Nephron (organoid): ENCODE measurements at regions not wholly inside any gene's neighbourhood (a gene's known extent, or its start where the extent isn't known, plus 50 kb on each side); places are given as distances from the start of the nearest gene placed in this dataset.
"Not testable (repeated sequence)": the region's sequence is repeated elsewhere in the genome, so short reads cannot be mapped to it uniquely, and the experiment has no call there.

Experiments used
- H3K27ac Mint-ChIP-seq, 3 experiments: 2 replicates each; pipeline ENCODE4 v1.8.0; 2020; ENCODE audit warnings: mixed read lengths in 3 of 3, mild to moderate bottlenecking in 2 of 3, moderate library complexity in 1 of 3
- H3K27me3 Mint-ChIP-seq: 2 replicates; pipeline ENCODE4 v1.8.0; 2021; ENCODE audit warnings: low read depth, mild to moderate bottlenecking, moderate library complexity, mixed read lengths
- H3K36me3 Mint-ChIP-seq: 2 replicates; pipeline ENCODE4 v1.8.0; 2020; ENCODE audit warnings: low read depth, mixed read lengths
- H3K4me1 Mint-ChIP-seq: 2 replicates; pipeline ENCODE4 v1.8.0; 2020; ENCODE audit warnings: mixed read lengths
- H3K4me3 Mint-ChIP-seq, 3 experiments: 2 replicates each; pipeline ENCODE4 v1.8.0; 2020; ENCODE audit warnings: mild to moderate bottlenecking in 3 of 3, mixed read lengths in 3 of 3, moderate library complexity in 2 of 3
- H3K9me3 Mint-ChIP-seq: 2 replicates; pipeline ENCODE4 v1.8.0; 2020; ENCODE audit warnings: mixed read lengths
- CTCF ChIP-seq, 3 experiments: fragments of 200-600 bp; sonication (generic); IDR thresholded peaks; one replicate each; pipeline ENCODE4 v1.5.0; 2021; ENCODE audit warnings: antibody characterized with exemption in 3 of 3; ENCODE audit not compliant: unreplicated experiment in 3 of 3

DNA sequence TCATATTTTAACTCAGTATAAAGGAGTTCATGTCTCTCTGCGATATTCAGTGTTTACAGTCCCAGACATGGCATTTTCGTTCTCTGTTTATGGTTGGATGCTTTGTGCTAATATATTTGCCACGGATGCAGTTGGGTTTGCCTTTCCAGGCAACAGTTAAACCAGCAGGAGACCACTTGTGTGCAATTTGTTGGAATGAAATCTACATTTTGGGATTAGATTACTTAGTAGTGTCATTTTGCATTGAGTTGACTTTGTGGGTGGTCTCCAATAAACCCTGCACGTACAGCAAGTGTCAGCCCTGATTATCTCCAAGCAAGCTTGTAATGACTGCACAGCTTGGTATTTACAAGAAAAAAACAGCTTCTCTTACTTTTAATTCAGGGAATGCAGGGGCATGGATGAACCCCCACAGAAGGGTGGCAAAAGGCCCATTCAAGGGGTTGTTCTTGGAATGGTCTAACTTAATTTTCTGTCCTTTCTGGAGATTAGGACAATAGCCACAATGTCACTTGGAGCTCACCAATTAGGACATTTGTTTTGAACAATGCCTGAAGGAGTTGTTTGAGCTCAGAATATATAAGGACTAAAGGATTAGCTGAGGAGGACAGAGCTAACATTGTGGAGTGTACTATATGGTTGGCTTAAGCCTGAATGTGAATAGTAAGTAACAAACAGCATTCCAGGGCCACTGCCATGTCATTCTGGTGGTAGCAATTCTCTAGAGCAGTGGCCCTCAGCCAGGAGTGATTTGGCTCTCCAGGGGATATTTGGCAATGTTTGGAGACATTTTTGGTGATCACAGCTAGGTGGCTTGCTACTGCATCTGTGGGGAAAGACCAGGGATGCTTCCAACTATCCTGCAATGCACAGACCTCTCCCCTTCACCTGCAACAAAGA lies 121.5 kb downstream of the SLC4A3 start:
- Mint-ChIP-seq H3K27me3 (peaks cover 7% of the 10 kb centered on the region), H3K4me1 (peaks cover 24% of the 10 kb centered on the region), H3K36me3 (peaks cover 4% of the 10 kb centered on the region), H3K27ac (peak overlapping the region in 1 of 3 experiments; percentile 34), H3K9me3 (peaks cover 2% of the 10 kb centered on the region), H3K4me3 (no peak overlapping the region)
- no peak for TF ChIP-seq CTCF (IDR thresholded peaks at IDR 0.05; ENCODE audit: unreplicated experiment in 3 of 3)

DNA sequence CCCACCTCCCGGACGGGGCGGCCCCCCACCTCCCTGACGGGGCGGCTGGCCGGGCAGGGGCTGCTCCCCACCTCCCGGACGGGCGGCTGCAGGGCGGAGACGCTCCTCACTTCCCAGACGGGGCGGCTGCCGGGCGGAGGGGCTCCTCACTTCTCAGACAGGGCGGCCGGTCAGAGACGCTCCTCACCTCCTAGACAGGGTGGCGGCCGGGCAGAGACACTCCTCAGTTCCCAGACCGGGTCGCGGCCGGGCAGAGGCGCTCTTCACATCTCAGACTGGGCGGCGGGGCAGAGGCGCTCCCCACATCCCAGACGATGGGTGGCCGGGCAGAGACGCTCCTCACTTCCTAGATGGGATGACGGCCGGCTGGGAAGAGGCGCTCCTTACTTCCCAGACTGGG lies 123.7 kb downstream of the SLC4A3 start:
- H3K36me3 Mint-ChIP-seq, H3K27ac Mint-ChIP-seq, H3K4me3 Mint-ChIP-seq: not testable (repeated sequence)
- H3K4me1 Mint-ChIP-seq: peaks cover 31% of the 10 kb centered on the region
- H3K9me3 Mint-ChIP-seq: peaks cover 11% of the 10 kb centered on the region
- H3K27me3 Mint-ChIP-seq: peaks cover 11% of the 10 kb centered on the region

DNA sequence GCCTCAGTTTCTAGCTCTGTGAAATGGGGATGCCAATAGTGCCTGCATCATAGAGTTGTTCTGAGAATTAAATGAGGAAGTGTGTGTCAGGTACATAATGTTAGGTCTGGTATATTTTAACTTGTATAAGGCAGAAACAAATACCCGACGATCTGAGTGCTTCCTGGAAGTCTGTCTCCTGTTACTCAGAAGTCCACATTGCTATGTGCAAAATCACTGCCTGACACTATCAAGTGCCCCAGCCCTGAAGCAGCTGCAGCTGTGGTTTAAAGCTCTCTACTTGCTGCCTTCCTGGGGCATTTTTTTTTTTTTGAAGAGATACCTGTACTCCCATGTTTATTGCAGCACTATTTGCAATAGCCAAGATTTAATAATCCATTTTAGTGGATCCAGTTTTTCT lies 125.3 kb downstream of the SLC4A3 start:
- TF ChIP-seq CTCF (IDR thresholded peaks at IDR 0.05; ENCODE audit: unreplicated experiment in 3 of 3): no peak
- Mint-ChIP-seq H3K9me3 (peaks cover 18% of the 10 kb centered on the region), H3K4me1 (peaks cover 31% of the 10 kb centered on the region), H3K4me3 (no peak overlapping the region), H3K27ac (peak overlapping the region in 2 of 3 experiments; percentile 2 to 3), H3K36me3 (peaks cover 4% of the 10 kb centered on the region), H3K27me3 (peaks cover 14% of the 10 kb centered on the region)

DNA sequence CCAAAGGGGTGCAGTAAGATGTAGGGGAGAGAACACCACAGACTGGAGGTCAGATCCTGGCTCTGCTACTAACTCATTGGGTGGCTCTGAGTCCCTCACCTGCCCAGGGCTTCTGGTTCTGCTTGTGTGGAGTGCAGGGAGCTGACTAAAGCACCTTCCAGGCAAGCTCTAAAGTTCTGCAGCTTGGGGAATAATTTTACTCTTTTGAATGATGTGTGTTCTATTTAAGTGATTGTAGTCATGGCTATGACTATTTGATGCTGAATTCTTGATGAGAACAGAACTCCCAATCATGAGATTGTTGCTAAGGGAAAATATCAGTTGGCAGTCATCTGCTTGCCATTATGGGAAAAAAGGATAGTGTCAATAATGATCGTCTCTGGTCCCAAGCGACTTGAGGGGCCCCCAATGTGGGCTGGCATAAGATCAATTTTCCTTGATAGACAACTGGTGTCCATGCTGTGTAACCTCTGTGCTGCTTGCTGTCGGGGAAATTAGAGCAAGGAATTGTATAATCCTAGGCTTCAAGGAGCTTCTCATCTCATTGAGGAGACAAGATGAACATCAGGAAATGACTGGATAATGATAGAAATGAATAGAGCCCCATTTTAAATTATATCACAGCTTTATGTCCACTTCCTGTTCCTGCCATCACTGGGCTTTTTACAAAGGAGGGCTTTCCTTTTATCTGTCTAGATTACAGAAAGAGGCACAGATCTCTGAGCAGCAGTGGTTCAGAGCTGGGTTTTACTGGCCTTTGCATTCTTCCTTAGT lies 131.7 kb downstream of the SLC4A3 start:
- peaks cover 13% of the 10 kb centered on the region for H3K4me1 Mint-ChIP-seq
- peak overlapping the region in 1 of 3 experiments; percentile 2 for H3K27ac Mint-ChIP-seq
- H3K27me3 Mint-ChIP-seq: peaks cover 23% of the 10 kb centered on the region
- no peak for TF ChIP-seq CTCF (IDR thresholded peaks at IDR 0.05; ENCODE audit: unreplicated experiment in 3 of 3)
- H3K9me3 Mint-ChIP-seq: peaks cover 15% of the 10 kb centered on the region
- no peaks in the 10 kb centered on the region for H3K36me3 Mint-ChIP-seq
- no peak overlapping the region for H3K4me3 Mint-ChIP-seq

GRCh38 chr2:219759801-219760200 lies 132.4 kb downstream of the SLC4A3 start:
- TF ChIP-seq CTCF (IDR thresholded peaks at IDR 0.05; ENCODE audit: unreplicated experiment in 3 of 3): no peak
- H3K27ac Mint-ChIP-seq: no peak overlapping the region
- H3K36me3 Mint-ChIP-seq: no peaks in the 10 kb centered on the region
- H3K4me1 Mint-ChIP-seq: peaks cover 7% of the 10 kb centered on the region
- H3K4me3 Mint-ChIP-seq: no peak overlapping the region
- peaks cover 11% of the 10 kb centered on the region for H3K9me3 Mint-ChIP-seq
- peaks cover 19% of the 10 kb centered on the region for H3K27me3 Mint-ChIP-seq

DNA sequence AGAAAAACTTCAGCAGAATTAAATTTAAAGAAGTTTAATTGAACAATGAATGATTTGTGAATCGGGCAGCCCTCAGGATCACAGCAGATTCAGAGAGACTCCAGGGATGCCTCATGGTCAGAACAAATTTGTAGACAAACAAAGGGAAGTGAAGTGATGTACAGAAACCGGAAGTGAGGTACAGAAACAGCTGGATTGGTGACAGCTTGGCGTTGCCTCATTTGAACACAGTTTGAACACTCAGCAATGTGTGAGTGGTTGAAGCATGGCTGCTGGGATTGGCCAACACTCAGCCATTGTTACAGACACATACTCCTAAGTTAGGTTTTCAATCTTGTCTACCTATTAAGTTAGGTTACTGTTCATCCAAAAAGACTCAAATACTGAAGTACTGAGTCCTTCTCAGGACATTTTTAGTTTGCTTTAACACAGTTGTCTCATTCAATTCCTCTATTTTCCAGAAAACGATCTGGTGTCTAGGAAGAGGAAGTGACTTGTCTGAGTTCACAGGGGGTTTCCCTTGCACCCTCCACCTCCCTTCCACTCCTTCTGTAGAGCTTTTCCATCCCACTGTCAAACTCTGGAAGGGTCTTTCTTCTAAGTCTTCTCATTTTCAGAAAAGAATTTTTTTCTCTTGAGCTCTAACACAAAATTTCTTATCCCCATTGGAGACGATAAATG lies 137.9 kb downstream of the SLC4A3 start:
- Mint-ChIP-seq H3K4me3 (no peak overlapping the region), H3K9me3 (peaks cover 6% of the 10 kb centered on the region)

More for the DNA sequence above, 137.9 kb downstream of the SLC4A3 start:
- Mint-ChIP-seq H3K27ac (peak overlapping the region in 1 of 3 experiments; percentile 56), H3K27me3 (peaks cover 17% of the 10 kb centered on the region), H3K4me1 (peaks cover 32% of the 10 kb centered on the region), H3K36me3 (no peaks in the 10 kb centered on the region)
- TF ChIP-seq CTCF (IDR thresholded peaks at IDR 0.05; ENCODE audit: unreplicated experiment in 3 of 3): no peak
